Breast epithelium (tissue), 4 donors: ENCODE measurements at regions not wholly inside any gene's neighbourhood (a gene's known extent, or its start where the extent isn't known, plus 50 kb on each side); places are given as distances from the start of the nearest gene placed in this dataset.

Experiments used
- DNase-seq, 2 donors: peaks; one replicate each; pipeline ENCODE4 v3.0.0-alpha.2; 2019; ENCODE audit warnings: low spot score in 2 of 2
- H3K27ac ChIP-seq, 2 donors: fragments of 200-600 bp; sonication (generic) in 1 of 2; one replicate each; pipeline ENCODE4 v1.5.1; 2016 to 2019; ENCODE audit warnings: mild to moderate bottlenecking in 1 of 2
- H3K27me3 ChIP-seq, 2 donors: fragments of 200-600 bp; sonication (generic) in 1 of 2; one replicate each; pipeline versions ENCODE4 v1.5.1 to v1.6.0; 2017 to 2019; ENCODE audit warnings: control low read depth in 1 of 2, mild to moderate bottlenecking in 1 of 2
- H3K36me3 ChIP-seq: fragments of 200-600 bp; one replicate; pipeline ENCODE4 v1.5.1; 2019
- H3K4me1 ChIP-seq, 2 donors: fragments of 200-600 bp; sonication (generic); one replicate each; pipeline ENCODE4 v1.5.1; 2016 to 2019; ENCODE audit warnings: control low read depth in 1 of 2
- H3K4me3 ChIP-seq, 3 donors: fragments of 200-600 bp; sonication (generic); 1 replicate in 2 of 3; 2 replicates in 1 of 3; pipeline ENCODE4 v1.5.1; 2016 to 2019; ENCODE audit warnings: mild to moderate bottlenecking in 3 of 3, moderate library complexity in 2 of 3
- H3K9me3 ChIP-seq, 2 donors: fragments of 200-600 bp; sonication (generic) in 1 of 2; one replicate each; pipeline ENCODE4 v1.5.1; 2016 to 2019; ENCODE audit warnings: control low read depth in 1 of 2
- CTCF ChIP-seq, 3 donors: fragments of 450-650 bp; IDR thresholded peaks; one replicate each; pipeline ENCODE4 v1.5.1; 2016 to 2017; ENCODE audit warnings: antibody characterized with exemption in 3 of 3, mild to moderate bottlenecking in 3 of 3, moderate library complexity in 3 of 3
- POLR2A ChIP-seq: fragments of 450-650 bp; IDR thresholded peaks from one replicate; pipeline ENCODE4 v1.6.1; 2016; ENCODE audit warnings: antibody characterized with exemption, mild to moderate bottlenecking, moderate library complexity
- POLR2AphosphoS5 ChIP-seq, 3 donors: sonication (generic); formaldehyde crosslinking; IDR thresholded peaks; one replicate each; pipeline ENCODE4 v1.6.1; 2017; ENCODE audit warnings: antibody characterized with exemption in 3 of 3
- intact Hi-C: fragments of 100-400 bp; cut with DNase I; formaldehyde crosslinking; loops from one replicate; pipeline ENCODE4 v1.15.1; 2023; ENCODE audit warnings: low total_unique reads

- intact Hi-C loops: no loop called here
- no peak for DNase-seq
- Histone ChIP-seq H3K4me3 (no peak overlapping the region), H3K27me3 (no peaks in the 10 kb centered on the region), H3K27ac (no peak overlapping the region), H3K9me3 (no peaks in the 10 kb centered on the region), H3K36me3 (no peaks in the 10 kb centered on the region), H3K4me1 (no peaks in the 10 kb centered on the region)
- no peak for TF ChIP-seq POLR2AphosphoS5 (IDR thresholded peaks at IDR 0.05)
- TF ChIP-seq POLR2A: no peak
Measured at GRCh38 chr10:128448796-128449195, 322.6 kb upstream of the MKI67 start.

- Histone ChIP-seq H3K4me3 (no peak overlapping the region), H3K9me3 (no peaks in the 10 kb centered on the region)
- no peak for DNase-seq
Measured at GRCh38 chr10:128451879-128452278, 325.7 kb upstream of the MKI67 start.

GRCh38 chr10:128456271-128456670, 330.0 kb upstream of the MKI67 start:
- no peak overlapping the region for H3K27ac ChIP-seq
- no peaks in the 10 kb centered on the region for H3K4me1 ChIP-seq
- H3K27me3 ChIP-seq: no peaks in the 10 kb centered on the region
- H3K36me3 ChIP-seq: no peaks in the 10 kb centered on the region
- no peak for DNase-seq
- H3K4me3 ChIP-seq: no peak overlapping the region
- peaks cover 0 to 4% of the 10 kb centered on the region in 2 donors for H3K9me3 ChIP-seq
- TF ChIP-seq CTCF (IDR thresholded peaks at IDR 0.05) (no peak), POLR2AphosphoS5 (IDR thresholded peaks at IDR 0.05) (no peak), POLR2A (no peak)
- intact Hi-C loops: no loop called here

More at GRCh38 chr10:128451879-128452278, 325.7 kb upstream of the MKI67 start:
- no peak overlapping the region for H3K27ac ChIP-seq
- H3K4me1 ChIP-seq: no peaks in the 10 kb centered on the region
- intact Hi-C loops: no loop called here
- H3K36me3 ChIP-seq: no peaks in the 10 kb centered on the region
- TF ChIP-seq POLR2A: no peak
- TF ChIP-seq POLR2AphosphoS5 (IDR thresholded peaks at IDR 0.05): no peak
- no peak for TF ChIP-seq CTCF (IDR thresholded peaks at IDR 0.05)
- no peaks in the 10 kb centered on the region for H3K27me3 ChIP-seq

- no peak overlapping the region for H3K4me3 ChIP-seq
Measured at GRCh38 chr10:128457136-128457535, 330.9 kb upstream of the MKI67 start.

GRCh38 chr10:128461991-128462390, 335.8 kb upstream of the MKI67 start:
- intact Hi-C loops: no loop called here
- Histone ChIP-seq H3K27me3 (peaks cover 0 to 25% of the 10 kb centered on the region in 2 donors), H3K36me3 (no peaks in the 10 kb centered on the region), H3K9me3 (peaks cover 0 to 4% of the 10 kb centered on the region in 2 donors), H3K27ac (no peak overlapping the region), H3K4me3 (no peak overlapping the region), H3K4me1 (no peaks in the 10 kb centered on the region)
- TF ChIP-seq POLR2AphosphoS5 (IDR thresholded peaks at IDR 0.05) (no peak), POLR2A (no peak), CTCF (IDR thresholded peaks at IDR 0.05) (no peak)
- DNase-seq: no peak

More at GRCh38 chr10:128457136-128457535, 330.9 kb upstream of the MKI67 start:
- Histone ChIP-seq H3K4me1 (no peaks in the 10 kb centered on the region), H3K9me3 (peaks cover 0 to 4% of the 10 kb centered on the region in 2 donors), H3K27me3 (peaks cover 0 to 8% of the 10 kb centered on the region in 2 donors), H3K27ac (no peak overlapping the region), H3K36me3 (no peaks in the 10 kb centered on the region)
- DNase-seq: no peak
- TF ChIP-seq POLR2A: no peak
- TF ChIP-seq POLR2AphosphoS5 (IDR thresholded peaks at IDR 0.05): no peak
- TF ChIP-seq CTCF (IDR thresholded peaks at IDR 0.05): no peak
- intact Hi-C loops: no loop called here

GRCh38 chr10:128462844-128463243, 336.6 kb upstream of the MKI67 start:
- no peak for DNase-seq
- H3K27ac ChIP-seq: no peak overlapping the region
- H3K4me3 ChIP-seq: no peak overlapping the region
- H3K4me1 ChIP-seq: no peaks in the 10 kb centered on the region
- TF ChIP-seq CTCF (IDR thresholded peaks at IDR 0.05) (no peak), POLR2A (no peak), POLR2AphosphoS5 (IDR thresholded peaks at IDR 0.05) (no peak)
- H3K9me3 ChIP-seq: peaks cover 0 to 3% of the 10 kb centered on the region in 2 donors
- H3K36me3 ChIP-seq: no peaks in the 10 kb centered on the region
- H3K27me3 ChIP-seq: peaks cover 0 to 25% of the 10 kb centered on the region in 2 donors
- intact Hi-C loops: no loop called here
